H9 (cell line): ENCODE measurements at regions not wholly inside any gene's neighbourhood (a gene's known extent, or its start where the extent isn't known, plus 50 kb on each side); places are given as distances from the start of the nearest gene placed in this dataset.

ENCODE experiments used
- DNase-seq: peaks from one replicate; pipeline ENCODE4 v3.0.0-alpha.2; 2017
- H2AFZ ChIP-seq: one replicate; pipeline ENCODE4 v1.6.1; 2013; ENCODE audit warnings: mild to moderate bottlenecking, low read length, control low read depth, moderate library complexity
- H2AK5ac ChIP-seq: 2 replicates; pipeline ENCODE4 v1.6.1; 2013; ENCODE audit warnings: low read length, control low read depth, mixed read lengths; ENCODE audit not compliant: insufficient read length
- H2BK120ac ChIP-seq: one replicate; pipeline ENCODE4 v1.6.1; 2013; ENCODE audit warnings: low read depth, mild to moderate bottlenecking, low read length, control low read depth, inconsistent platforms; ENCODE audit not compliant: poor library complexity, severe bottlenecking
- H2BK12ac ChIP-seq: 2 replicates; pipeline ENCODE4 v1.6.1; 2013; ENCODE audit warnings: low read length, control low read depth, mixed read lengths, low read depth; ENCODE audit not compliant: insufficient read length
- H2BK15ac ChIP-seq: 2 replicates; pipeline ENCODE4 v1.6.1; 2013; ENCODE audit warnings: low read depth, low read length, control low read depth
- H2BK20ac ChIP-seq: one replicate; pipeline ENCODE4 v1.6.1; 2013; ENCODE audit warnings: low read depth, mild to moderate bottlenecking, low read length, control low read depth, inconsistent platforms; ENCODE audit not compliant: poor library complexity, severe bottlenecking
- H2BK5ac ChIP-seq: 2 replicates; pipeline ENCODE4 v1.6.1; 2013; ENCODE audit warnings: low read length, control low read depth, mixed read lengths; ENCODE audit not compliant: insufficient read length
- H3K14ac ChIP-seq: 2 replicates; pipeline ENCODE4 v1.6.1; 2013; ENCODE audit warnings: low read length, control low read depth; ENCODE audit not compliant: insufficient read depth
- H3K18ac ChIP-seq: 2 replicates; pipeline ENCODE4 v1.6.1; 2013; ENCODE audit warnings: low read depth, mild to moderate bottlenecking, mixed read lengths, low read length, control low read depth; ENCODE audit not compliant: insufficient read length
- H3K23ac ChIP-seq: 2 replicates; pipeline ENCODE4 v1.6.1; 2013; ENCODE audit warnings: low read length, control low read depth, mixed read lengths, low read depth; ENCODE audit not compliant: insufficient read length
- H3K23me2 ChIP-seq: 2 replicates; pipeline ENCODE4 v1.6.1; 2013; ENCODE audit warnings: low read depth, mild to moderate bottlenecking, mixed read lengths, low read length, control low read depth; ENCODE audit not compliant: insufficient read length, poor library complexity, severe bottlenecking
- H3K27ac ChIP-seq: 2 replicates; pipeline ENCODE4 v1.5.1; 2013; ENCODE audit warnings: low read length, control low read depth, mixed read lengths, low read depth; ENCODE audit not compliant: insufficient read length
- H3K27me3 ChIP-seq: 2 replicates; pipeline ENCODE4 v1.6.1; 2013; ENCODE audit warnings: low read length, control low read depth, inconsistent platforms; ENCODE audit not compliant: insufficient read depth
- H3K4ac ChIP-seq: 2 replicates; pipeline ENCODE4 v1.6.1; 2013; ENCODE audit warnings: low read depth, mild to moderate bottlenecking, control low read depth, inconsistent platforms, low read length, moderate library complexity
- H3K4me1 ChIP-seq: 2 replicates; pipeline ENCODE4 v1.6.1; 2013; ENCODE audit warnings: low read length, control low read depth, inconsistent platforms; ENCODE audit not compliant: insufficient read depth
- H3K4me2 ChIP-seq: 2 replicates; pipeline ENCODE4 v1.6.1; 2013; ENCODE audit warnings: low read length, control low read depth, mixed read lengths; ENCODE audit not compliant: insufficient read length, insufficient read depth
- H3K56ac ChIP-seq: 2 replicates; pipeline ENCODE4 v1.6.1; 2013; ENCODE audit warnings: low read depth, mild to moderate bottlenecking, mixed read lengths, low read length, control low read depth; ENCODE audit not compliant: insufficient read length
- H3K79me1 ChIP-seq: 2 replicates; pipeline ENCODE4 v1.6.1; 2013; ENCODE audit warnings: low read depth, mild to moderate bottlenecking, moderate library complexity, low read length, control low read depth, inconsistent platforms; ENCODE audit not compliant: insufficient read depth, poor library complexity, severe bottlenecking
- H3K79me2 ChIP-seq: 2 replicates; pipeline ENCODE4 v1.6.1; 2013; ENCODE audit warnings: low read length, control low read depth, inconsistent platforms; ENCODE audit not compliant: insufficient read depth
- H3K9ac ChIP-seq: 2 replicates; pipeline ENCODE4 v1.6.1; 2013; ENCODE audit warnings: low read length, control low read depth, mixed read lengths; ENCODE audit not compliant: insufficient read length; ENCODE audit errors: extremely low read depth
- H3K9me3 ChIP-seq: one replicate; pipeline ENCODE4 v1.6.1; 2013; ENCODE audit warnings: low read depth, low read length, inconsistent platforms; ENCODE audit not compliant: control insufficient read depth
- H3T11ph ChIP-seq: one replicate; pipeline ENCODE4 v1.6.1; 2013; ENCODE audit warnings: mild to moderate bottlenecking, low read length, control low read depth, inconsistent platforms
- H4K20me1 ChIP-seq: one replicate; pipeline ENCODE4 v1.6.1; 2013; ENCODE audit not compliant: control insufficient read depth, insufficient read length, insufficient read depth
- H4K5ac ChIP-seq: 2 replicates; pipeline ENCODE4 v1.6.1; 2013; ENCODE audit warnings: low read depth, mild to moderate bottlenecking, mixed read lengths, low read length, control low read depth; ENCODE audit not compliant: insufficient read length
- H4K8ac ChIP-seq: replicated peaks from 2 replicates; pipeline ENCODE4 v1.6.1; 2013; ENCODE audit warnings: low read length, control low read depth, mixed read lengths, low read depth; ENCODE audit not compliant: insufficient read length
- H4K91ac ChIP-seq: 2 replicates; pipeline ENCODE4 v1.6.1; 2013; ENCODE audit warnings: low read depth, mild to moderate bottlenecking, moderate library complexity, mixed read lengths, low read length, control low read depth; ENCODE audit not compliant: insufficient read length
- H3K27ac Mint-ChIP-seq, 3 experiments: 2 replicates in 2 of 3; 3 replicates in 1 of 3; pipeline ENCODE4 v1.8.0; 2020 to 2021; ENCODE audit warnings: mixed read lengths in 3 of 3, mild to moderate bottlenecking in 1 of 3, moderate library complexity in 1 of 3
- H3K27me3 Mint-ChIP-seq: 2 replicates; pipeline ENCODE4 v1.8.0; 2021; ENCODE audit warnings: low read depth, mild to moderate bottlenecking, moderate library complexity, mixed read lengths
- H3K36me3 Mint-ChIP-seq, 3 experiments: 2 replicates in 2 of 3; 3 replicates in 1 of 3; pipeline ENCODE4 v1.8.0; 2020 to 2021; ENCODE audit warnings: low read depth in 3 of 3, mixed read lengths in 3 of 3; ENCODE audit not compliant: insufficient read depth in 1 of 3
- H3K4me1 Mint-ChIP-seq, 2 experiments: 2 replicates each; pipeline ENCODE4 v1.8.0; 2020; ENCODE audit warnings: mixed read lengths in 2 of 2
- H3K4me3 Mint-ChIP-seq, 2 experiments: 2 replicates in 1 of 2; 3 replicates in 1 of 2; pipeline ENCODE4 v1.8.0; 2020 to 2021; ENCODE audit warnings: mild to moderate bottlenecking in 2 of 2, mixed read lengths in 2 of 2, moderate library complexity in 1 of 2
- H3K9me3 Mint-ChIP-seq, 2 experiments: 2 replicates in 1 of 2; 3 replicates in 1 of 2; pipeline ENCODE4 v1.8.0; 2020; ENCODE audit warnings: mild to moderate bottlenecking in 2 of 2, mixed read lengths in 2 of 2, moderate library complexity in 1 of 2
- CTCF ChIP-seq: fragments of 200-600 bp; sonication (generic); conservative IDR thresholded peaks from 3 replicates; pipeline ENCODE4 v1.8.0; 2021; ENCODE audit warnings: antibody characterized with exemption, mild to moderate bottlenecking
- WGBS: extraction: QIAGEN DNeasy Blood & Tissue Kit; methylation state at CpG from one replicate; pipeline ENCODE4 v1.1.7; 2013; ENCODE audit warnings: missing lambda C conversion rate, low lambda C conversion rate, mixed read lengths; ENCODE audit not compliant: insufficient read length; ENCODE audit errors: extremely low coverage; 5-methylcytosine and 5-hydroxymethylcytosine counted together

GRCh38 chr9:91116211-91116610 is 245.5 kb downstream of the AUH start:
- Histone ChIP-seq H3K18ac (no peak overlapping the region), H2BK15ac (no peak overlapping the region), H3K27ac (no peak overlapping the region), H3K79me1 (no peaks in the 10 kb centered on the region), H4K8ac (no peak overlapping the region), H2BK5ac (no peak overlapping the region), H3K79me2 (no peaks in the 10 kb centered on the region), H3K4ac (no peak overlapping the region), H3T11ph (no peak overlapping the region), H3K9ac (no peak overlapping the region), H2BK120ac (no peak overlapping the region), H2AFZ (no peak overlapping the region), H3K56ac (no peak overlapping the region), H3K23ac (no peak overlapping the region), H2BK12ac (no peak overlapping the region), H4K20me1 (no peaks in the 10 kb centered on the region), H3K23me2 (no peaks in the 10 kb centered on the region), H3K27me3 (no peaks in the 10 kb centered on the region; the same call in 1 of the 2 replicates), H2AK5ac (no peak overlapping the region), H3K14ac (no peak overlapping the region), H3K4me2 (no peak overlapping the region), H4K91ac (no peak overlapping the region), H2BK20ac (no peak overlapping the region), H4K5ac (no peak overlapping the region), H3K4me1 (peaks cover 2% of the 10 kb centered on the region; the same call in 1 of the 2 replicates), H3K9me3 (no peaks in the 10 kb centered on the region)
- Mint-ChIP-seq H3K36me3 (no peaks in the 10 kb centered on the region; a peak in 3 of 7 replicates), H3K27ac (no peak overlapping the region; a peak in 1 of 7 replicates), H3K27me3 (peaks cover 10% of the 10 kb centered on the region), H3K9me3 (peaks cover under 1 to 11% of the 10 kb centered on the region in 2 experiments; a peak in 4 of 5 replicates), H3K4me1 (peaks cover 19 to 24% of the 10 kb centered on the region in 2 experiments), H3K4me3 (no peak overlapping the region)
- DNase-seq: no peak
- WGBS: no CpG with 5 or more reads among the region's 3 CpGs
- no peak for TF ChIP-seq CTCF
